ENCODE measurements at regions not wholly inside any gene's neighbourhood (a gene's known extent, or its start where the extent isn't known, plus 50 kb on each side); places are given as distances from the start of the nearest gene placed in this dataset.

GRCh38 chr2:234139755-234140154 lies 89.3 kb downstream of the SPP2 start:
- TF ChIP-seq, protein P1, sequence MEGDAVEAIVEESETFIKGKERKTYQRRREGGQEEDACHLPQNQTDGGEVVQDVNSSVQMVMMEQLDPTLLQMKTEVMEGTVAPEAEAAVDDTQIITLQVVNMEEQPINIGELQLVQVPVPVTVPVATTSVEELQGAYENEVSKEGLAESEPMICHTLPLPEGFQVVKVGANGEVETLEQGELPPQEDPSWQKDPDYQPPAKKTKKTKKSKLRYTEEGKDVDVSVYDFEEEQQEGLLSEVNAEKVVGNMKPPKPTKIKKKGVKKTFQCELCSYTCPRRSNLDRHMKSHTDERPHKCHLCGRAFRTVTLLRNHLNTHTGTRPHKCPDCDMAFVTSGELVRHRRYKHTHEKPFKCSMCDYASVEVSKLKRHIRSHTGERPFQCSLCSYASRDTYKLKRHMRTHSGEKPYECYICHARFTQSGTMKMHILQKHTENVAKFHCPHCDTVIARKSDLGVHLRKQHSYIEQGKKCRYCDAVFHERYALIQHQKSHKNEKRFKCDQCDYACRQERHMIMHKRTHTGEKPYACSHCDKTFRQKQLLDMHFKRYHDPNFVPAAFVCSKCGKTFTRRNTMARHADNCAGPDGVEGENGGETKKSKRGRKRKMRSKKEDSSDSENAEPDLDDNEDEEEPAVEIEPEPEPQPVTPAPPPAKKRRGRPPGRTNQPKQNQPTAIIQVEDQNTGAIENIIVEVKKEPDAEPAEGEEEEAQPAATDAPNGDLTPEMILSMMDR (conservative IDR thresholded peaks at IDR 0.05; ENCODE audit: low read length): no peak
- no peak for TF ChIP-seq EZH2phosphoT487 (IDR thresholded peaks at IDR 0.05; ENCODE audit: borderline replicate concordance, low read depth, low read length)
